ENCODE measurements at regions not wholly inside any gene's neighbourhood (a gene's known extent, or its start where the extent isn't known, plus 50 kb on each side); places are given as distances from the start of the nearest gene placed in this dataset.

- Histone ChIP-seq H3K4me3 (no peak overlapping the region), H3K27me3 (no peaks in the 10 kb centered on the region), H3K36me3 (no peaks in the 10 kb centered on the region), H3K27ac (no peak overlapping the region), H3K4me1 (no peaks in the 10 kb centered on the region), H3K9me3 (no peaks in the 10 kb centered on the region)
- no peak for DNase-seq
- intact Hi-C loops (cut with DNase I): no loop called here
- WGBS, 2 donors: 85 to 88% methylated on average over 6 of the region's 6 CpGs
- no peak for TF ChIP-seq CTCF (IDR thresholded peaks at IDR 0.05)
- TF ChIP-seq POLR2A (IDR thresholded peaks at IDR 0.05): no peak
These were observed 560.4 kb upstream of the MCTP2 start for GRCh38 chr15:93670931-93671330.

- intact Hi-C loops (cut with DNase I): no loop called here
- H3K36me3 ChIP-seq: no peaks in the 10 kb centered on the region
These were observed 567.0 kb upstream of the MCTP2 start for GRCh38 chr15:93664213-93664956.

GRCh38 chr15:93662162-93662885, 569.0 kb upstream of the MCTP2 start:
- TF ChIP-seq CTCF (IDR thresholded peaks at IDR 0.05) (no peak), POLR2A (IDR thresholded peaks at IDR 0.05) (no peak)
- Histone ChIP-seq H3K27me3 (no peaks in the 10 kb centered on the region), H3K27ac (no peak overlapping the region), H3K4me1 (no peaks in the 10 kb centered on the region), H3K36me3 (no peaks in the 10 kb centered on the region), H3K9me3 (no peaks in the 10 kb centered on the region), H3K4me3 (no peak overlapping the region)
- intact Hi-C loops (cut with DNase I): no loop called here
- no peak for DNase-seq
- WGBS, 2 donors: 65 to 94% methylated on average over 1 of the region's 1 CpG

More at GRCh38 chr15:93664213-93664956, 567.0 kb upstream of the MCTP2 start:
- Histone ChIP-seq H3K27me3 (no peaks in the 10 kb centered on the region), H3K27ac (no peak overlapping the region), H3K4me1 (no peaks in the 10 kb centered on the region), H3K4me3 (no peak overlapping the region), H3K9me3 (no peaks in the 10 kb centered on the region)
- DNase-seq: no peak
- TF ChIP-seq POLR2A (IDR thresholded peaks at IDR 0.05) (no peak), CTCF (IDR thresholded peaks at IDR 0.05) (no peak)
- WGBS, 2 donors: 58 to 62% methylated on average over 3 of the region's 3 CpGs

GRCh38 chr15:93658026-93658816, 569.2 kb upstream of the RGMA start:
- Histone ChIP-seq H3K4me1 (peaks cover 0 to 10% (median 0%) of the 10 kb centered on the region in 3 donors), H3K36me3 (no peaks in the 10 kb centered on the region), H3K27ac (no peak overlapping the region), H3K9me3 (no peaks in the 10 kb centered on the region), H3K27me3 (no peaks in the 10 kb centered on the region), H3K4me3 (no peak overlapping the region)
- DNase-seq: no peak
- TF ChIP-seq POLR2A (IDR thresholded peaks at IDR 0.05) (no peak), CTCF (IDR thresholded peaks at IDR 0.05) (no peak)
- intact Hi-C loops (cut with DNase I): no loop called here
- WGBS, 2 donors: 82 to 88% methylated on average over 7 to 8 of the region's 8 CpGs

GRCh38 chr15:93656041-93656440, 567.0 kb upstream of the RGMA start:
- Histone ChIP-seq H3K27ac (peak overlapping the region in 2 of 4 donors; percentile 58 to 60), H3K27me3 (no peaks in the 10 kb centered on the region), H3K9me3 (no peaks in the 10 kb centered on the region), H3K36me3 (no peaks in the 10 kb centered on the region), H3K4me3 (no peak overlapping the region), H3K4me1 (peaks cover 0 to 10% (median 0%) of the 10 kb centered on the region in 3 donors)
- DNase-seq: no peak
- intact Hi-C loops (cut with DNase I): no loop called here
- 53 to 58% methylated on average over 2 of the region's 2 CpGs for WGBS, 2 donors
- no peak for TF ChIP-seq POLR2A (IDR thresholded peaks at IDR 0.05)
- no peak for TF ChIP-seq CTCF (IDR thresholded peaks at IDR 0.05)
